ENCODE measurements at regions not wholly inside any gene's neighbourhood (a gene's known extent, or its start where the extent isn't known, plus 50 kb on each side); places are given as distances from the start of the nearest gene placed in this dataset.
"Not testable (repeated sequence)": the region's sequence is repeated elsewhere in the genome, so short reads cannot be mapped to it uniquely, and the experiment has no call there.

- no peak for DNase-seq
These were observed 867.8 kb downstream of the TTLL7 start for GRCh38 chr1:83130886-83131691.

- DNase-seq: no peak
These were observed 869.8 kb downstream of the TTLL7 start for GRCh38 chr1:83129107-83129506.

GRCh38 chr1:83125456-83125855, 873.5 kb downstream of the TTLL7 start:
- peak; percentile 22 for DNase-seq

DNA sequence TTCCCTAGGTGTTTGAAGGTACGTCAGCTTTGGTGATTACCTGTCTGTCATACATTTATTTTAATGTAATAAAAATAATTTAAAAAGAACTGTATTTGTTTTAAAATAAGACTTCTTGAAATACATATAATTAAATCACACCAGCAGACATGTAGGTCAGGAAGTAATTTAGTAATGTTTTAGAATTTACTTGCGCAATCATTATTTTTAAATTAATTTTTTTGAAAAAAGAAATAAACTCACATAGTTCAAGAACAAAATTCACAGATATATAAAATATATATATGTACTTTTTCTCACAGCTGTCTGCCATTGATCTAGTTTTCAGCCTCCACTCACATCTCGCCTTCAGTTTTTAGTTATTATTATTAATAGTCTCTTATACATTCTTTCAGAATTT, 875.9 kb downstream of the TTLL7 start:
- no peak for DNase-seq

- no peak for DNase-seq
These were observed 880.5 kb downstream of the TTLL7 start for GRCh38 chr1:83118472-83118871.

DNA sequence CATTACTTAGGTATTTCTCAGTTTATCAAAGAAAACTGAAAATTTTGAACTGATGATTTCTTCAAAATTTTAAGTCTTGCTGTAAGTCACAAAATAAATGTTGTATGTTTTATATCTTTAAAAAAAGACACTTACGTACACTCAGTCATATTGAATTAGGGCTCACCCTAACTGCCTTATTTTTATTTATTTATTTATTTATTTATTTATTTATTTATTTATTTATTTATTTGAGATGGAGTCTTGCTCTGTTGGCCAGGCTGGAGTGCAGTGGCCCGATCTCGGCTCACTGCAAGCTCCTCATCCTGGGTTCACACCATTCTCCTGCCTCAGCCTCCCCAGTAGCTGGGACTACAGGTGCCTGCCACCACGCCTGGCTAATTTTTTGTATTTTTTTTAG, 881.9 kb downstream of the TTLL7 start:
- DNase-seq: not testable (repeated sequence)

DNA sequence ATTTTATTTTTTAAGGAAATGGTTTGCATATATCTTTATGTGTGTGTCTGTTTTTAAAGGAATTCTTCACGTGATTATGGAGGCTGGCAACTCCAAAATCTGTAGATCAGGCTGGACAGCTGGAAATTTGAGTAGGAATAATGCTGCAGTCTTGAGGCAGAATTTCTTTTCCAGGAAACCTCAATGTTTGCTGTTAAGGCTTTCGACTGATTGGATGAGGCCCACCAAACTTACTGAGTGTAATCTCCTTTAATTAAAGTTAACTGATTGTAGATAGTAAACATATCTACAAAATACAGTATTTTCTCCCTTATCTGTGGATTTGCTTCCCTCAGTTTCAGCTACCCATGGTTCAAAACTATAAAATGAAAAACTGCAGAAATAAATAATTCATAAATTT, 883.1 kb downstream of the TTLL7 start:
- DNase-seq: no peak

GRCh38 chr1:83114136-83114834, 884.6 kb downstream of the TTLL7 start:
- no peak for DNase-seq

DNA sequence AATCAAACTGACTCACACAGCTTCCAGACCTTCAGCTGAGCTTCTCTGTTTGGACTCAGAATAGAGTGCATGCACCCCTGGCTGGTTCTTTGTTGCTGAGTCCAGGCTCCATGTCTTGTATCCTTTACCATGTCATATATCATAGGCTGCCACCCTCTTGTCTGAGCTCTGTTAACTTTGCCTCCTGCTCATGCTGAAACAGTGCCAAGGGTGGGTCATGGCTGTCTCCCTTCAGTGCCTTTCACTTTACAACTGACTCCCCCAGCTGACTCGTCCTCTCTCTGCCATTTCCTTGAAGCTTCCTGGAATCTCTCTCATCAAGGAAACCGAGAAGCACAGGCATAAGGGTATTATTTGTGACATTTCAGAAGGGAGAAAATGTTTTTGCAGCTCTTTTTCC, 885.3 kb downstream of the TTLL7 start:
- no peak for DNase-seq

- no peak for DNase-seq
These were observed 886.6 kb downstream of the TTLL7 start for GRCh38 chr1:83112248-83112885.

DNA sequence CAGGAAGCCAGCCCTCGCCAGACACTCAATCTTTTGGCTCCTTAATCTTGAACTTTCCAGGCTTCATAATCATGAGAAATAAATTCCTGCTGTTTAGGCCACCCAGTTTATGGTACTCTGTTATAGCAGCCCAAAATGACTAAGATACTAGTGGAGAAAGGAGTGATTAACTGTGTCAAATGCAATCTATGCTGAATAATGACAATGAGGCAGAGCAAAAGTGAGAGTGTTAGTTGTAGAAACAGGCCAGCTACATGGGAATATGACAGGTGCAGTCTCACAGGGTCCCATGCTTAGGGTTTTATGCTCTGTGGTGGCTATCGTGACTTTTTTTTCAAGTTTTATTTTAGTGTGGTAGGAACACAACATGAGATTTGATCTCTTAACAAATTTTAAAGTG, 888.8 kb downstream of the TTLL7 start:
- no peak for DNase-seq

- DNase-seq: no peak
These were observed 889.2 kb downstream of the TTLL7 start for GRCh38 chr1:83109692-83110091.

DNA sequence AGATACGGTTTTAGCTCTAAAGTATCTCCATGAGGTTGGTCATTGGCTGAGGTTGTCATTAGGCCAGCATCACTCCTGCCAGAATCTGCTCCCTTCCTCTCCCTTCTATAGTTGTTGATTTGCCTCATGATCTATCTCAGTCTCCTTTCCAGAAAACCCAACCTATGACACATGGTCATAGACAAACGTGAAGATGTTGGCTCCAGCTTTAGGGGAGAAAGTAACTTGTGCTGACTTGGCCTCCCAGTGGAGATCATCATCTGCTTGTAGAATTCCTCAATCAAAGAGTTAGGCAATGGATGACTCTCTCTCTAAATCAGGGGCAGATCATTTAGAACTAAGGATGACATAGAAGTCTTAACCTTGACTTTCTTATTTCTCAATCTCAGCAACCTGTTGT, 894.4 kb downstream of the TTLL7 start:
- no peak for DNase-seq

- DNase-seq: no peak
These were observed 895.6 kb downstream of the TTLL7 start for GRCh38 chr1:83103341-83103740.

DNA sequence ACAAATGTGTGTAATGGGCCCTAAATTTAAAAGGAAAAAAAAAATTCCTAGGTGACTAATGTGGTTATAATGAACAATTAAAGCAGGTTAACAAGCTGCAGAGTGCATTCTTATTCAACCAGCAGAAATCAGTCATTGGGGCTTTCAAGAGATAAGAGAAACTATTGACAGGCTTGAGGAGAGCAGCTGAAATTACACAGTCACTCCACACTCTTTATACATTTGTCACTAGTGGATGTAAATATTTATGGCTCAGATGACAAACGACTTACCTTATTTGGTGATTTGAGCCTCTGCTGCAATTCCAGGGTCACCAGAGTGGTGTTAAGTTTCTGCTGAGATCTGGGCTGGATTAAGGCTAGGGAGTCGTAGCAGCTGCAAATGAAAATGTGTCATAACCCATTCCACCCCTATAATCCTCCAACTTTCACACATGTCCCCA, 896.3 kb downstream of the TTLL7 start:
- peak; percentile 35 for DNase-seq

DNA sequence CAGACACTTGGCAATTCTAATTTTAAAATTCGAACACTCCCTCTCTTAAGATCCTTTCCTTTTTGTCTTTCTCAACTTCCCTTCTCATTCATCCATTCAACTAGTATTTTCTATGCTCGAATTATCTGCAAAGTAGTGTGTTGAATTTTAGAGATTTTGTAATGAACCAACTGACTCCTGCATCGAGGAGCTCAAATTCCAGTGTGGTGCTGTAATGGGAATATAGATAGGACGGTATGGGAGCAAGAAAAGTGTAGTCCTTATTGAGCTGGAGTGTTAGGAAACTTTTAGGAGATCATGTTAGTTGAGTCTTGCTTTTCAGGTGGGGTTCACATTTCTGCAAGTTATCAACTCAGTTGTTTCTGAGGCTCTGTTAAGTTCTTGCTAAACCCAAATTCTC, 897.5 kb downstream of the TTLL7 start:
- DNase-seq: no peak

DNA sequence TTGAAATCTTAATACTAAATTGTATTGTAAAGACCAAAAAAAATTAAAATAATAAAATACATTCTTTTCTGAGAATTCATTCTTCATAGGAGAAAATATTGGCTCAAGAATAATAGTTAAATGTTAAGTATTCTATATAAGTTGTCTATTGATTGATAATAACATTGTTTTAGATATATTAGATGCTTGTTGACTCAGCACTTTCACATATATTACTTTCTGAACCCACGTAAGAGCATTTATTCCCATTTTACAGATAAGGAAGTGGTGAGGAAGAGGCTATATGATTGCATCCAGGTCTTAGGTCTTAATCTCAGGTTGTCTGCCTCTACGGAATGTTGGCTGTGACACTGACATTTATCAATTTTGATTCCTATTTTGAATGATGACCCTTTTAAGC, 898.8 kb downstream of the TTLL7 start:
- no peak for DNase-seq

GRCh38 chr1:83098791-83099190, 900.1 kb downstream of the TTLL7 start:
- DNase-seq: no peak

DNA sequence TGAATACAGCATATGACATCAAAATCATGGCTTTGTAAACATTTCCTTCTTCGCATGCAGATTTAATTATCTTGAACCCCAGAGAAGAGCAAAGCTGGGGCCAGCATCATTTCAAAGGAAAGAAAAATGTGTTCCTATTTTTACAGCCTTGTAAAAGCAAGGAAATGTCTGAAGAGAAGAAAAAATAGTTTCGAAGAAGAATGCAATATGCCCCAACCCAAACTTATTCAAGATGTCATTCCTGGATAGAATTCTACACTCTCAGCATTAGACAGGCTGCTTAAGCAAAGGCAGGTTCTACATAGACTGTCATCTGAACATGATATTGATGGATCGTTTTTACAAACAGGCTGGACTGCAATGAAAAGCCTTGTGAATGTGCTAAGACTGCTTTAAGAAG, 900.8 kb downstream of the TTLL7 start:
- DNase-seq: peak; percentile 35

- DNase-seq: no peak
These were observed 901.2 kb downstream of the TTLL7 start for GRCh38 chr1:83097715-83098114.

GRCh38 chr1:83095570-83095969, 903.4 kb downstream of the TTLL7 start:
- no peak for DNase-seq

GRCh38 chr1:83090195-83090594, 908.7 kb downstream of the TTLL7 start:
- no peak for DNase-seq

- no peak for DNase-seq
These were observed 911.1 kb downstream of the TTLL7 start for GRCh38 chr1:83087851-83088250.

Measured in renal pelvis (tissue), 1 donor.